OCI-LY7 (cell line): ENCODE measurements at regions not wholly inside any gene's neighbourhood (a gene's known extent, or its start where the extent isn't known, plus 50 kb on each side); places are given as distances from the start of the nearest gene placed in this dataset.
"Not testable (repeated sequence)": the region's sequence is repeated elsewhere in the genome, so short reads cannot be mapped to it uniquely, and the experiment has no call there.

Experiments used
- EZH2phosphoT487 ChIP-seq: fragments of 200-600 bp; sonication (generic); IDR thresholded peaks from 2 replicates; pipeline ENCODE4 v1.6.1; 2018; ENCODE audit warnings: low read depth, borderline replicate concordance, mild to moderate bottlenecking, mixed run types, antibody characterized with exemption, low read length, moderate library complexity, mixed read lengths
- TF ChIP-seq, protein P1 (sequence below): fragments of 200-600 bp; sonication (generic); conservative IDR thresholded peaks from 2 replicates; pipeline ENCODE4 v1.5.1; 2014; ENCODE audit warnings: mild to moderate bottlenecking, antibody characterized with exemption, low read length, moderate library complexity, mixed read lengths

DNA sequence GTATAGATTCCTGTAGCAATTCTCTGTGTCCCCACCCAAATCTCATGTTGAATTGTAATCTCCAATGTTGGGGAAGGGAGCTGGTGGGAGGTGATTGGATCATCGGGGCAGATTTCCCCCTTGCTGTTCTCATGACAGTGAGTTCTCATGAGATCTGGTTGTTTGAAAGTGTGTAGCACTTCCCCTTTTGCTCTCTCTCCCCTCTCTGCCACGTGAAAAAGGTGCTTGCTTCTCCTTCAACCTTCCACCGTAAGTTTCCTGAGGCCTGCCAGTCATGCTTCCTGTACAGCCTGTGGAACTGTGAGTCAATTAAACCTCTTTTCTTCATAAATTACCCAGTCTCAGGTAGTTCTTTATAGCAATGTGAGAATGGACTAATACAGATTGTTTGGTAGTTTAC, 175.3 kb upstream of the ACO1 start:
- TF ChIP-seq, protein P1, sequence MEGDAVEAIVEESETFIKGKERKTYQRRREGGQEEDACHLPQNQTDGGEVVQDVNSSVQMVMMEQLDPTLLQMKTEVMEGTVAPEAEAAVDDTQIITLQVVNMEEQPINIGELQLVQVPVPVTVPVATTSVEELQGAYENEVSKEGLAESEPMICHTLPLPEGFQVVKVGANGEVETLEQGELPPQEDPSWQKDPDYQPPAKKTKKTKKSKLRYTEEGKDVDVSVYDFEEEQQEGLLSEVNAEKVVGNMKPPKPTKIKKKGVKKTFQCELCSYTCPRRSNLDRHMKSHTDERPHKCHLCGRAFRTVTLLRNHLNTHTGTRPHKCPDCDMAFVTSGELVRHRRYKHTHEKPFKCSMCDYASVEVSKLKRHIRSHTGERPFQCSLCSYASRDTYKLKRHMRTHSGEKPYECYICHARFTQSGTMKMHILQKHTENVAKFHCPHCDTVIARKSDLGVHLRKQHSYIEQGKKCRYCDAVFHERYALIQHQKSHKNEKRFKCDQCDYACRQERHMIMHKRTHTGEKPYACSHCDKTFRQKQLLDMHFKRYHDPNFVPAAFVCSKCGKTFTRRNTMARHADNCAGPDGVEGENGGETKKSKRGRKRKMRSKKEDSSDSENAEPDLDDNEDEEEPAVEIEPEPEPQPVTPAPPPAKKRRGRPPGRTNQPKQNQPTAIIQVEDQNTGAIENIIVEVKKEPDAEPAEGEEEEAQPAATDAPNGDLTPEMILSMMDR = not testable (repeated sequence)
- TF ChIP-seq EZH2phosphoT487 = not testable (repeated sequence)
